OCI-LY7 (cell line): ENCODE measurements at regions not wholly inside any gene's neighbourhood (a gene's known extent, or its start where the extent isn't known, plus 50 kb on each side); places are given as distances from the start of the nearest gene placed in this dataset.

Experiments used
- BruUV-seq: library from RNA; stranded (reverse); fragments of 400-500 nt; replicated peaks from 2 replicates; lab custom pipeline; 2021; lab: Mats Ljungman, UMichigan
- CTCF ChIA-PET: fragments of 300-600 bp; sonication (Branson Sonifier 250); formaldehyde crosslinking; loops from one replicate; lab custom pipeline; 2022; ENCODE audit warnings: antibody characterized with exemption; ENCODE audit not compliant: unreplicated experiment; lab: Charles Lee
- POLR2A ChIA-PET: fragments of 300-600 bp; sonication (Branson Sonifier 250); formaldehyde crosslinking; loops from one replicate; lab custom pipeline; 2022; ENCODE audit warnings: antibody characterized with exemption; lab: Charles Lee
- DNase-seq: peaks from one replicate; pipeline ENCODE4 v3.0.0-alpha.2; 2015; ENCODE audit warnings: low spot score
- H2AFZ ChIP-seq: fragments of 200-600 bp; sonication (generic), shearing (Covaris generic); 2 replicates; pipeline ENCODE4 v1.6.1; 2014; ENCODE audit warnings: mild to moderate bottlenecking, antibody characterized with exemption, low read length, moderate library complexity
- H3K27ac ChIP-seq: fragments of 200-600 bp; sonication (generic); 2 replicates; pipeline ENCODE4 v1.5.1; 2014; ENCODE audit warnings: mixed run types, low read depth, mild to moderate bottlenecking, moderate library complexity, low read length, inconsistent platforms; ENCODE audit not compliant: poor library complexity, severe bottlenecking
- H3K36me3 ChIP-seq: fragments of 200-600 bp; sonication (generic); 2 replicates; pipeline ENCODE4 v1.6.1; 2014; ENCODE audit warnings: mild to moderate bottlenecking, antibody characterized with exemption, low read length, moderate library complexity, mixed read lengths; ENCODE audit not compliant: insufficient read depth
- H3K4me1 ChIP-seq: fragments of 200-600 bp; sonication (generic); 2 replicates; pipeline ENCODE4 v1.5.1; 2014; ENCODE audit warnings: mild to moderate bottlenecking, low read length; ENCODE audit not compliant: insufficient read depth, poor library complexity, severe bottlenecking
- H3K4me2 ChIP-seq: fragments of 200-600 bp; sonication (generic); 2 replicates; pipeline ENCODE4 v1.6.1; 2014; ENCODE audit warnings: mild to moderate bottlenecking, low read length
- H3K4me3 ChIP-seq: fragments of 200-600 bp; sonication (generic); 2 replicates; pipeline ENCODE4 v1.5.1; 2014; ENCODE audit warnings: mild to moderate bottlenecking, low read depth, low read length; ENCODE audit not compliant: poor library complexity, severe bottlenecking
- H3K79me2 ChIP-seq: fragments of 200-600 bp; sonication (generic); 2 replicates; pipeline ENCODE4 v1.6.1; 2016; ENCODE audit warnings: low read depth, mild to moderate bottlenecking, low read length, moderate library complexity, mixed read lengths; ENCODE audit not compliant: insufficient read depth
- H3K9me2 ChIP-seq: fragments of 200-600 bp; sonication (generic); 2 replicates; pipeline ENCODE4 v1.6.1; 2016; ENCODE audit warnings: mild to moderate bottlenecking, low read length, mixed read lengths; ENCODE audit not compliant: insufficient read depth
- H3K9me3 ChIP-seq: fragments of 200-600 bp; sonication (generic); 2 replicates; pipeline ENCODE4 v1.6.1; 2014; ENCODE audit warnings: mild to moderate bottlenecking, mixed run types, low read length, mixed read lengths
- H4K20me1 ChIP-seq: fragments of 200-600 bp; sonication (generic); 2 replicates; pipeline ENCODE4 v1.6.1; 2014; ENCODE audit warnings: mild to moderate bottlenecking, antibody characterized with exemption, low read length, moderate library complexity, mixed read lengths; ENCODE audit not compliant: insufficient read depth
- CTCF ChIP-seq: fragments of 200-600 bp; sonication (generic); conservative IDR thresholded peaks from 2 replicates; pipeline ENCODE4 v1.5.1; 2014; ENCODE audit warnings: mild to moderate bottlenecking, antibody characterized with exemption, low read length, moderate library complexity, mixed read lengths
- EZH2phosphoT487 ChIP-seq: fragments of 200-600 bp; sonication (generic); IDR thresholded peaks from 2 replicates; pipeline ENCODE4 v1.6.1; 2018; ENCODE audit warnings: low read depth, borderline replicate concordance, mild to moderate bottlenecking, mixed run types, antibody characterized with exemption, low read length, moderate library complexity, mixed read lengths
- intact Hi-C: fragments of 100-400 bp; cut with micrococcal nuclease; formaldehyde crosslinking; loops from one replicate; pipeline ENCODE4 v1.10.0; 2022; ENCODE audit not compliant: unreplicated experiment

DNA sequence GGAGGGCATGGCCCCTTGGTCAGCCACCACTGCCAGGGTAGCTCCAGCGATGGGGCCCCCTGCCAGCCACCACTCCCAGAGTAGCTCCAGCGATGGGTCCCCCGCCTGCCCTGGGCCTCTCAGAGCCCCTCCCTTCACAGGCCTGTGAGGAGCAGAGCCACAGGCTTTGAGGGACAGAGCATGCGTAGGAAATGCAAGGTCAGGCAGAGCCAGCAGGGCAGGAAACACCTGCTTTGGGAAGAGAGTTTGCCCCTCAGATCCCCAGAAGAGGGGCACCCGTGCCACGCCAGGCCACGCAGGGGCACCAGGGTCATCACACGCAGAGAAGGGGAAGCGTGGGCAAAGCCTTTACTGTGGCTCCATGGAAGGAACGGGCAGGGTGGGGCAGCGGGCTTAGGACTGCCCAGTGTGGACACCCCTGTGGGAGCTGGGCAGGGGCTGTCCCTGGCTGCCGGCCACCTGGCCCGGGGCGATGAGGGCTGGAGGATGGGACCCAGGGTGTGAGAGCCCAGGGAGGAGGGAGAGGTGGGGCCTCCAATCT lies 477.8 kb downstream of the BRD1 start:
- no peak for TF ChIP-seq EZH2phosphoT487
- no peak for TF ChIP-seq CTCF
- Histone ChIP-seq H3K36me3 (no peaks in the 10 kb centered on the region), H3K4me1 (peaks cover 68% of the 10 kb centered on the region), H3K79me2 (no peaks in the 10 kb centered on the region), H4K20me1 (no peaks in the 10 kb centered on the region), H2AFZ (peak overlapping the region; percentile 70; the same call in 1 of the 2 replicates), H3K4me2 (peak overlapping the region; percentile 73; the same call in 1 of the 2 replicates), H3K9me3 (no peaks in the 10 kb centered on the region), H3K9me2 (no peaks in the 10 kb centered on the region), H3K27ac (peak overlapping the region; percentile 98), H3K4me3 (no peak overlapping the region)
- BruUV-seq = no TSS peak
- peak; percentile 25 for DNase-seq
- POLR2A ChIA-PET = interaction anchor here (0.5 kb wide), 1 partner anchor 38 kb away, joined by 3 read pairs; no protein-coding TSS in a partner anchor
- CTCF ChIA-PET = no interaction called here
- intact Hi-C loops = loop anchor here (2.0 to 10.0 kb wide), 4 partner anchors 31 to 585 kb away; no protein-coding TSS in a partner anchor

DNA sequence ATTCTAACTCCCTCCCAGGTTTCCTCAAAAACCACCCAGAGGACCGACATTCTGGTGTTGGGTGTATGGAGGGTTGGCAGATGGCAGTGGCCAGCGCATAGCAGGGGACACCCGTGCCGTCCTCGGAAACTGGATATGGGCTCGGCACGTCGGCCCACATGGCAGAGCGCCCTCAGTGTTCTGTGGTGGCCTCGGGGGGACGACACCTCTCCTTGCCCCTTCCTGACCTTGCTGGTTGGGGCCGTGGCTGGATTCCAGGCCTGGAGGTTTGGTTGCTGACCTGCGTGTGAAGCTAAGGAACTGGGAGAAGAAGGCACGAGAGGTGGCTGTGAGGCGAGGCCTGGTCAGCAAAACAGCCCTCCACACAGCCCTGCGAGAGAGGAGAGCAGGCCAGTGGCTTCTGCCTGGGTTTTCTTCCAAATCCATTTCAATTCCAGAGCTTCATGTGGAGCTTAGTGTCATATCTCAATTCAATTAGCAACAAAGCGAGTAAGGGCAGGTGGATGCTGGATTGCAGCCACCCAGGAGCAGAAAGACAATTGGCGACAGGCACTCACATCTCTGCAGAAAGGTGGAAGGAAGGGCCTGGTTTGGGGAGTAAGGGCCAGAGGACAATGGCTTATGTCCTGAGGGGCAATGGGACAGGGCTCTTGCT lies 478.4 kb downstream of the BRD1 start:
- no peaks in the 10 kb centered on the region for H4K20me1 ChIP-seq
- no peaks in the 10 kb centered on the region for H3K36me3 ChIP-seq
- ChIA-PET CTCF (no interaction called here), POLR2A (interaction anchor here (0.6 kb wide), 1 partner anchor 309 kb away, joined by 3 read pairs; no protein-coding TSS in a partner anchor)
- no peak overlapping the region for H3K4me2 ChIP-seq
- H3K4me3 ChIP-seq = no peak overlapping the region
- H3K9me3 ChIP-seq = no peaks in the 10 kb centered on the region
- no TSS peak for BruUV-seq
- H3K27ac ChIP-seq = peak overlapping the region; percentile 98
- no peaks in the 10 kb centered on the region for H3K9me2 ChIP-seq
- H2AFZ ChIP-seq = peak overlapping the region; percentile 70; the same call in 1 of the 2 replicates
- no peak for DNase-seq
- TF ChIP-seq EZH2phosphoT487 (no peak), CTCF (no peak)
- intact Hi-C loops = no loop called here
- H3K79me2 ChIP-seq = no peaks in the 10 kb centered on the region
- peaks cover 62% of the 10 kb centered on the region for H3K4me1 ChIP-seq

GRCh38 chr22:49348631-49349030 lies 479.0 kb downstream of the BRD1 start:
- Histone ChIP-seq H3K9me3 (no peaks in the 10 kb centered on the region), H3K27ac (no peak overlapping the region), H3K79me2 (no peaks in the 10 kb centered on the region), H3K36me3 (no peaks in the 10 kb centered on the region), H2AFZ (no peak overlapping the region), H3K4me3 (no peak overlapping the region), H4K20me1 (no peaks in the 10 kb centered on the region), H3K9me2 (no peaks in the 10 kb centered on the region), H3K4me2 (no peak overlapping the region), H3K4me1 (peaks cover 55% of the 10 kb centered on the region)
- intact Hi-C loops = no loop called here
- no peak for DNase-seq
- BruUV-seq = no TSS peak
- TF ChIP-seq EZH2phosphoT487 (no peak), CTCF (no peak)
- ChIA-PET CTCF (no interaction called here), POLR2A (interaction anchor here (0.6 kb wide), 1 partner anchor 309 kb away, joined by 3 read pairs; no protein-coding TSS in a partner anchor)
